HEK293 (cell line): ENCODE measurements at regions not wholly inside any gene's neighbourhood (a gene's known extent, or its start where the extent isn't known, plus 50 kb on each side); places are given as distances from the start of the nearest gene placed in this dataset.

Source experiments
- SETDB1 ChIP-seq: IDR thresholded peaks from one replicate; pipeline ENCODE4 v1.6.1; 2017; ENCODE audit warnings: mild to moderate bottlenecking, low read length, moderate library complexity, mixed read lengths; ENCODE audit not compliant: insufficient read length
- ZBTB20 ChIP-seq: fragments of 450-650 bp; formaldehyde crosslinking; IDR thresholded peaks from 2 replicates; pipeline ENCODE4 v1.5.1; 2016; ENCODE audit warnings: missing biosample characterization, missing genetic modification characterization
- ZBTB8A ChIP-seq: fragments of 450-650 bp; formaldehyde crosslinking; IDR thresholded peaks from 2 replicates; pipeline ENCODE4 v1.5.1; 2016; ENCODE audit warnings: missing biosample characterization, missing genetic modification characterization
- TF ChIP-seq, protein P1 (sequence below): fragments of 450-650 bp; formaldehyde crosslinking; IDR thresholded peaks from 2 replicates; pipeline ENCODE4 v1.5.1; 2017; ENCODE audit warnings: missing biosample characterization, missing genetic modification characterization
- TF ChIP-seq, protein P2 (sequence below): fragments of 450-650 bp; formaldehyde crosslinking; IDR thresholded peaks from 2 replicates; pipeline ENCODE4 v1.5.1; 2016; ENCODE audit warnings: missing biosample characterization, missing genetic modification characterization
- TF ChIP-seq, protein P3 (sequence below): fragments of 450-650 bp; formaldehyde crosslinking; IDR thresholded peaks from 2 replicates; pipeline ENCODE4 v1.5.1; 2016; ENCODE audit warnings: missing biosample characterization, missing genetic modification characterization
- TF ChIP-seq, protein P4 (sequence below): fragments of 450-650 bp; formaldehyde crosslinking; conservative IDR thresholded peaks from 2 replicates; pipeline ENCODE4 v1.5.1; 2016; ENCODE audit warnings: low read depth, missing biosample characterization, missing genetic modification characterization
- TF ChIP-seq, protein P5 (sequence below): fragments of 450-650 bp; formaldehyde crosslinking; IDR thresholded peaks from 2 replicates; pipeline ENCODE4 v1.5.1; 2016; ENCODE audit warnings: missing biosample characterization, missing genetic modification characterization

DNA sequence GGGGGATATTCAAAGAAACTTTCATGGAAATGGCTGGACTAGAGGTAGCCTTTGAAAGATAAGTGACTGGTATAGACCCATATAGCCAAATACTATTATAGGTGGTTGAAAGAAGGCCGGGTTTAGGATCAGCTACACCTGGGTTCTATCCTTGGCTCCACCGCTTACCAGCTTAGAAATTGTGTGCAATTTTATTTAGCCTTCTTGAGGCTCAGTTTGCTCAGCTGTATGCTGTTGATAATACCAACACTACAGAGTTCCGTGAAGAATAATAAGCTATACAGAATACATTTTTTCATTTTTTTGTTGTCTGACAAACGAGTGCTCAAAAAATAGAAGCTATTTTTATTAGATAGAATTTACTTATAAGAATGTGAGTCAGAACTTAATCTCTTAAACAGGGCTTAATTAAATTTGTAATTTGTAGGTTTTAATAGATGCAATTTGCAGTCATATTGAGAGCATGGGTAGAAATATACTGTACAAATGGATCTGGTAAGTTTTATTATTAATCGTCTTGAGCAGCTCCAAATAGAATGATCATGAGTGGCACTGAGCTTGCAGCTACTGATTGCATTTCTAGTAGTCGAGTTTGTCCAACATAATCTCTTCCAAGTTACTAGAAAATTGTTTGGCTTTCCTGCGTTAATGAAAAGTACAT is 164.3 kb upstream of the PHYHIPL start:
- TF ChIP-seq ZBTB20 (tag by site-specific recombination) (no peak), SETDB1 (no peak), ZBTB8A (tag by site-specific recombination) (no peak)
- TF ChIP-seq, protein P1, sequence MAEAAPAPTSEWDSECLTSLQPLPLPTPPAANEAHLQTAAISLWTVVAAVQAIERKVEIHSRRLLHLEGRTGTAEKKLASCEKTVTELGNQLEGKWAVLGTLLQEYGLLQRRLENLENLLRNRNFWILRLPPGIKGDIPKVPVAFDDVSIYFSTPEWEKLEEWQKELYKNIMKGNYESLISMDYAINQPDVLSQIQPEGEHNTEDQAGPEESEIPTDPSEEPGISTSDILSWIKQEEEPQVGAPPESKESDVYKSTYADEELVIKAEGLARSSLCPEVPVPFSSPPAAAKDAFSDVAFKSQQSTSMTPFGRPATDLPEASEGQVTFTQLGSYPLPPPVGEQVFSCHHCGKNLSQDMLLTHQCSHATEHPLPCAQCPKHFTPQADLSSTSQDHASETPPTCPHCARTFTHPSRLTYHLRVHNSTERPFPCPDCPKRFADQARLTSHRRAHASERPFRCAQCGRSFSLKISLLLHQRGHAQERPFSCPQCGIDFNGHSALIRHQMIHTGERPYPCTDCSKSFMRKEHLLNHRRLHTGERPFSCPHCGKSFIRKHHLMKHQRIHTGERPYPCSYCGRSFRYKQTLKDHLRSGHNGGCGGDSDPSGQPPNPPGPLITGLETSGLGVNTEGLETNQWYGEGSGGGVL: no peak
- TF ChIP-seq, protein P2, sequence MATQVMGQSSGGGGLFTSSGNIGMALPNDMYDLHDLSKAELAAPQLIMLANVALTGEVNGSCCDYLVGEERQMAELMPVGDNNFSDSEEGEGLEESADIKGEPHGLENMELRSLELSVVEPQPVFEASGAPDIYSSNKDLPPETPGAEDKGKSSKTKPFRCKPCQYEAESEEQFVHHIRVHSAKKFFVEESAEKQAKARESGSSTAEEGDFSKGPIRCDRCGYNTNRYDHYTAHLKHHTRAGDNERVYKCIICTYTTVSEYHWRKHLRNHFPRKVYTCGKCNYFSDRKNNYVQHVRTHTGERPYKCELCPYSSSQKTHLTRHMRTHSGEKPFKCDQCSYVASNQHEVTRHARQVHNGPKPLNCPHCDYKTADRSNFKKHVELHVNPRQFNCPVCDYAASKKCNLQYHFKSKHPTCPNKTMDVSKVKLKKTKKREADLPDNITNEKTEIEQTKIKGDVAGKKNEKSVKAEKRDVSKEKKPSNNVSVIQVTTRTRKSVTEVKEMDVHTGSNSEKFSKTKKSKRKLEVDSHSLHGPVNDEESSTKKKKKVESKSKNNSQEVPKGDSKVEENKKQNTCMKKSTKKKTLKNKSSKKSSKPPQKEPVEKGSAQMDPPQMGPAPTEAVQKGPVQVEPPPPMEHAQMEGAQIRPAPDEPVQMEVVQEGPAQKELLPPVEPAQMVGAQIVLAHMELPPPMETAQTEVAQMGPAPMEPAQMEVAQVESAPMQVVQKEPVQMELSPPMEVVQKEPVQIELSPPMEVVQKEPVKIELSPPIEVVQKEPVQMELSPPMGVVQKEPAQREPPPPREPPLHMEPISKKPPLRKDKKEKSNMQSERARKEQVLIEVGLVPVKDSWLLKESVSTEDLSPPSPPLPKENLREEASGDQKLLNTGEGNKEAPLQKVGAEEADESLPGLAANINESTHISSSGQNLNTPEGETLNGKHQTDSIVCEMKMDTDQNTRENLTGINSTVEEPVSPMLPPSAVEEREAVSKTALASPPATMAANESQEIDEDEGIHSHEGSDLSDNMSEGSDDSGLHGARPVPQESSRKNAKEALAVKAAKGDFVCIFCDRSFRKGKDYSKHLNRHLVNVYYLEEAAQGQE: no peak
- TF ChIP-seq, protein P3, sequence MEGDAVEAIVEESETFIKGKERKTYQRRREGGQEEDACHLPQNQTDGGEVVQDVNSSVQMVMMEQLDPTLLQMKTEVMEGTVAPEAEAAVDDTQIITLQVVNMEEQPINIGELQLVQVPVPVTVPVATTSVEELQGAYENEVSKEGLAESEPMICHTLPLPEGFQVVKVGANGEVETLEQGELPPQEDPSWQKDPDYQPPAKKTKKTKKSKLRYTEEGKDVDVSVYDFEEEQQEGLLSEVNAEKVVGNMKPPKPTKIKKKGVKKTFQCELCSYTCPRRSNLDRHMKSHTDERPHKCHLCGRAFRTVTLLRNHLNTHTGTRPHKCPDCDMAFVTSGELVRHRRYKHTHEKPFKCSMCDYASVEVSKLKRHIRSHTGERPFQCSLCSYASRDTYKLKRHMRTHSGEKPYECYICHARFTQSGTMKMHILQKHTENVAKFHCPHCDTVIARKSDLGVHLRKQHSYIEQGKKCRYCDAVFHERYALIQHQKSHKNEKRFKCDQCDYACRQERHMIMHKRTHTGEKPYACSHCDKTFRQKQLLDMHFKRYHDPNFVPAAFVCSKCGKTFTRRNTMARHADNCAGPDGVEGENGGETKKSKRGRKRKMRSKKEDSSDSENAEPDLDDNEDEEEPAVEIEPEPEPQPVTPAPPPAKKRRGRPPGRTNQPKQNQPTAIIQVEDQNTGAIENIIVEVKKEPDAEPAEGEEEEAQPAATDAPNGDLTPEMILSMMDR (tag by site-specific recombination): no peak
- TF ChIP-seq, protein P4, sequence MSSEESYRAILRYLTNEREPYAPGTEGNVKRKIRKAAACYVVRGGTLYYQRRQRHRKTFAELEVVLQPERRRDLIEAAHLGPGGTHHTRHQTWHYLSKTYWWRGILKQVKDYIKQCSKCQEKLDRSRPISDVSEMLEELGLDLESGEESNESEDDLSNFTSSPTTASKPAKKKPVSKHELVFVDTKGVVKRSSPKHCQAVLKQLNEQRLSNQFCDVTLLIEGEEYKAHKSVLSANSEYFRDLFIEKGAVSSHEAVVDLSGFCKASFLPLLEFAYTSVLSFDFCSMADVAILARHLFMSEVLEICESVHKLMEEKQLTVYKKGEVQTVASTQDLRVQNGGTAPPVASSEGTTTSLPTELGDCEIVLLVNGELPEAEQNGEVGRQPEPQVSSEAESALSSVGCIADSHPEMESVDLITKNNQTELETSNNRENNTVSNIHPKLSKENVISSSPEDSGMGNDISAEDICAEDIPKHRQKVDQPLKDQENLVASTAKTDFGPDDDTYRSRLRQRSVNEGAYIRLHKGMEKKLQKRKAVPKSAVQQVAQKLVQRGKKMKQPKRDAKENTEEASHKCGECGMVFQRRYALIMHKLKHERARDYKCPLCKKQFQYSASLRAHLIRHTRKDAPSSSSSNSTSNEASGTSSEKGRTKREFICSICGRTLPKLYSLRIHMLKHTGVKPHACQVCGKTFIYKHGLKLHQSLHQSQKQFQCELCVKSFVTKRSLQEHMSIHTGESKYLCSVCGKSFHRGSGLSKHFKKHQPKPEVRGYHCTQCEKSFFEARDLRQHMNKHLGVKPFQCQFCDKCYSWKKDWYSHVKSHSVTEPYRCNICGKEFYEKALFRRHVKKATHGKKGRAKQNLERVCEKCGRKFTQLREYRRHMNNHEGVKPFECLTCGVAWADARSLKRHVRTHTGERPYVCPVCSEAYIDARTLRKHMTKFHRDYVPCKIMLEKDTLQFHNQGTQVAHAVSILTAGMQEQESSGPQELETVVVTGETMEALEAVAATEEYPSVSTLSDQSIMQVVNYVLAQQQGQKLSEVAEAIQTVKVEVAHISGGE (tag by site-specific recombination): no peak
- TF ChIP-seq, protein P5, sequence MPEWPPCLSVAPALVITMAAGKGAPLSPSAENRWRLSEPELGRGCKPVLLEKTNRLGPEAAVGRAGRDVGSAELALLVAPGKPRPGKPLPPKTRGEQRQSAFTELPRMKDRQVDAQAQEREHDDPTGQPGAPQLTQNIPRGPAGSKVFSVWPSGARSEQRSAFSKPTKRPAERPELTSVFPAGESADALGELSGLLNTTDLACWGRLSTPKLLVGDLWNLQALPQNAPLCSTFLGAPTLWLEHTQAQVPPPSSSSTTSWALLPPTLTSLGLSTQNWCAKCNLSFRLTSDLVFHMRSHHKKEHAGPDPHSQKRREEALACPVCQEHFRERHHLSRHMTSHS (tag by site-specific recombination): no peak
